ENCODE measurements at regions not wholly inside any gene's neighbourhood (a gene's known extent, or its start where the extent isn't known, plus 50 kb on each side); places are given as distances from the start of the nearest gene placed in this dataset.
A peak's percentile ranks its signal among the peaks of the same experiment; 100 is the strongest.

- intact Hi-C loops (cut with DNase I; ENCODE audit: low total_unique reads): loop anchor here (10.0 kb wide), 1 partner anchor 1311 kb away; the partner anchor contains the start of gene PPM1B
- 78 to 79% methylated on average over 7 to 12 of the region's 12 CpGs for WGBS, 2 donors (ENCODE audit: low coverage in 1 of 2)
- in situ Hi-C loops (cut with MboI; ENCODE audit: low pct_ligation_motif_present in 1 of 4, low pct_unique_long_range_greater_than_20kb in 1 of 4, low sequenced_read_pairs in 3 of 4): no loop called here
- Histone ChIP-seq H3K9me3 (no peaks in the 10 kb centered on the region), H3K36me3 (no peaks in the 10 kb centered on the region), H3K4me1 (peaks cover 0 to 11% (median 7%) of the 10 kb centered on the region in 4 donors), H3K27ac (peak overlapping the region; percentile 62 to 71 (median 68)), H3K4me3 (no peak overlapping the region), H3K27me3 (no peaks in the 10 kb centered on the region)
- DNase-seq: no peak
- TF ChIP-seq POLR2AphosphoS5 (IDR thresholded peaks at IDR 0.05): no peak
- no peak for TF ChIP-seq POLR2A (IDR thresholded peaks at IDR 0.05)
- no peak for TF ChIP-seq CTCF (IDR thresholded peaks at IDR 0.05)
- no peak for TF ChIP-seq EP300 (IDR thresholded peaks at IDR 0.05; ENCODE audit: low read depth)
Measured at GRCh38 chr2:42853549-42854206, 61.3 kb upstream of the HAAO start.

DNA sequence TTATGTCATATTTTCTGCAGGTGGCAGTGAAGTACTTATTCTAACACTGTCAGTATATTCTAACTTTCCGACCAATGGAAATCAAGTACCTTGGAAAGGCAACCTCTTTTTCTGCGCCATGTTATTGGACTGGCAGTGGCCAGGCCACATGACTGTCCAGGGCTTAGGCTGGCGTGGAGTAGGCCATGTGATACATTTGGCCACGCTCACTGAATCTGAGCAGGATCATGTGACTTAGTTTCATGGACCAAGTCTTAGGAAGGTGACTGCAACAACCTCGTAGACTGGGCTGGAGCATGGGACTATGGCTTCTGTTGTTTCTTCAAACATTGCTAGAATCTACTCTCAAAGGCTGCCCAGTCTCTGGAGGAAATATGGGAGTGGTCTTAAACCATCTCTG lies 60.4 kb upstream of the HAAO start:
- intact Hi-C loops (cut with DNase I; ENCODE audit: low total_unique reads) (loop anchor here (10.0 kb wide), 1 partner anchor 1312 kb away; the partner anchor contains the start of gene PPM1B), in situ Hi-C loops (cut with MboI; ENCODE audit: low pct_ligation_motif_present in 1 of 4, low pct_unique_long_range_greater_than_20kb in 1 of 4, low sequenced_read_pairs in 3 of 4) (no loop called here)
- no peak overlapping the region for H3K27ac ChIP-seq
- DNase-seq: no peak
- peaks cover 0 to 11% (median 7%) of the 10 kb centered on the region in 4 donors for H3K4me1 ChIP-seq
- no peak overlapping the region for H3K4me3 ChIP-seq
- no peaks in the 10 kb centered on the region for H3K27me3 ChIP-seq
- H3K36me3 ChIP-seq: no peaks in the 10 kb centered on the region
- no peaks in the 10 kb centered on the region for H3K9me3 ChIP-seq
- TF ChIP-seq EP300 (IDR thresholded peaks at IDR 0.05; ENCODE audit: low read depth): no peak
- no peak for TF ChIP-seq CTCF (IDR thresholded peaks at IDR 0.05)
- no peak for TF ChIP-seq POLR2AphosphoS5 (IDR thresholded peaks at IDR 0.05)
- TF ChIP-seq POLR2A (IDR thresholded peaks at IDR 0.05): no peak
- 93% methylated on average over 5 of the region's 5 CpGs; no CpG with 5 or more reads in 1 of the 2 donors for WGBS, 2 donors (ENCODE audit: low coverage in 1 of 2)

DNA sequence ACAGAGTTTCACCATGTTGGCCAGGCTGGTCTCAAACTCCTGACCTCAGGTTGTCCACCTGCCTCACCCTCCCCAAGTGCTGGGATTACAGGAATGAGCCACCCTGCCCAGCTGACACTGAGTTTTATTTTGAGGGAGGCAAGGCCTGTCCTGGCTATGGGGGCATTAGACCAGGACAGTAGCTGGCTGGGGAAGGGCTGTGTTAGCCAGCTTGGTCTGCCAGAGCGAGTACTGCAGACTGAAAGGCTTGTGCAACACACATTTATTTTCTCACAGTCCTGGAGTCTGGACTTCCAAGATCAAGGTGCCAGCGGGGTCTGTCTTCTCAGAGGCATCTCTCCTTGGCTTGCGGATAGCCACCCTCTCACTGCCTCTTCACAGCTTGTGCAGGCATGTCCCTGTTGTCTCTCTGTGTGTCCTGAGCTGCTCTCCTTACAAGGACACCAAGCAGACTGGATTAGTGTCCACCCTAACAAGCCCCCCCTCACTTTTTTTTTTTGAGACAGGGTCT lies 59.4 kb upstream of the HAAO start:
- no peaks in the 10 kb centered on the region for H3K27me3 ChIP-seq
- peaks cover 0 to 11% (median 7%) of the 10 kb centered on the region in 4 donors for H3K4me1 ChIP-seq
- in situ Hi-C loops (cut with MboI; ENCODE audit: low pct_ligation_motif_present in 1 of 4, low pct_unique_long_range_greater_than_20kb in 1 of 4, low sequenced_read_pairs in 3 of 4) (no loop called here), intact Hi-C loops (cut with DNase I; ENCODE audit: low total_unique reads) (loop anchor here (10.0 kb wide), 1 partner anchor 1313 kb away; the partner anchor contains the start of gene PPM1B)
- DNase-seq: no peak
- no peak overlapping the region for H3K4me3 ChIP-seq
- TF ChIP-seq POLR2AphosphoS5 (IDR thresholded peaks at IDR 0.05) (no peak), EP300 (IDR thresholded peaks at IDR 0.05; ENCODE audit: low read depth) (no peak), CTCF (IDR thresholded peaks at IDR 0.05) (no peak), POLR2A (IDR thresholded peaks at IDR 0.05) (no peak)
- no peaks in the 10 kb centered on the region for H3K9me3 ChIP-seq
- H3K27ac ChIP-seq: no peak overlapping the region
- no peaks in the 10 kb centered on the region for H3K36me3 ChIP-seq
- WGBS, 2 donors (ENCODE audit: low coverage in 1 of 2): 87% methylated on average over 3 of the region's 3 CpGs; no CpG with 5 or more reads in 1 of the 2 donors

- Histone ChIP-seq H3K36me3 (no peaks in the 10 kb centered on the region), H3K27me3 (no peaks in the 10 kb centered on the region), H3K27ac (no peak overlapping the region), H3K4me1 (peaks cover 0 to 11% (median 7%) of the 10 kb centered on the region in 4 donors), H3K4me3 (no peak overlapping the region), H3K9me3 (no peaks in the 10 kb centered on the region)
- in situ Hi-C loops (cut with MboI; ENCODE audit: low pct_ligation_motif_present in 1 of 4, low pct_unique_long_range_greater_than_20kb in 1 of 4, low sequenced_read_pairs in 3 of 4) (no loop called here), intact Hi-C loops (cut with DNase I; ENCODE audit: low total_unique reads) (loop anchor here (10.0 kb wide), 1 partner anchor 1314 kb away; the partner anchor contains the start of gene PPM1B)
- no peak for DNase-seq
- TF ChIP-seq EP300 (IDR thresholded peaks at IDR 0.05; ENCODE audit: low read depth) (no peak), POLR2A (IDR thresholded peaks at IDR 0.05) (no peak), POLR2AphosphoS5 (IDR thresholded peaks at IDR 0.05) (no peak), CTCF (IDR thresholded peaks at IDR 0.05) (no peak)
- 75 to 92% methylated on average over 2 to 4 of the region's 4 CpGs for WGBS, 2 donors (ENCODE audit: low coverage in 1 of 2)
Measured at GRCh38 chr2:42851186-42851585, 58.8 kb upstream of the HAAO start.

Data from transverse colon (tissue), 4 donors.